CD14-positive monocyte (primary cell): ENCODE measurements at regions not wholly inside any gene's neighbourhood (a gene's known extent, or its start where the extent isn't known, plus 50 kb on each side); places are given as distances from the start of the nearest gene placed in this dataset.

Source experiments
- DNase-seq, 3 donors: peaks; one replicate each; pipeline ENCODE4 v3.0.0-alpha.2; 2011 to 2022
- H2AFZ ChIP-seq: 2 replicates; pipeline ENCODE4 v1.6.0; 2012; ENCODE audit warnings: mild to moderate bottlenecking, low read depth, low read length, inconsistent platforms; ENCODE audit not compliant: insufficient read depth, poor library complexity, severe bottlenecking
- H3K27ac ChIP-seq, 2 donors: 1 replicate in 1 of 2; 2 replicates in 1 of 2; pipeline ENCODE4 v1.5.1; 2012 to 2013; ENCODE audit warnings: low read length in 2 of 2, control low read depth in 1 of 2, inconsistent platforms in 1 of 2, low read depth in 1 of 2, mild to moderate bottlenecking in 1 of 2
- H3K27me3 ChIP-seq, 2 donors: one replicate each; pipeline versions ENCODE4 v1.6.0 to v1.6.1; 2011 to 2013; ENCODE audit warnings: low read length in 2 of 2; ENCODE audit not compliant: control insufficient read depth in 2 of 2, insufficient read depth in 2 of 2
- H3K36me3 ChIP-seq, 2 donors: replicated peaks in 1 of 2; 1 replicate in 1 of 2; 2 replicates in 1 of 2; pipeline versions ENCODE4 v1.5.1 to v1.6.1; 2012 to 2013; ENCODE audit warnings: low read length in 2 of 2, control low read depth in 1 of 2, inconsistent platforms in 1 of 2, mild to moderate bottlenecking in 1 of 2; ENCODE audit not compliant: insufficient read depth in 2 of 2, control insufficient read depth in 1 of 2
- H3K4me1 ChIP-seq, 2 donors: 1 replicate in 1 of 2; 2 replicates in 1 of 2; pipeline versions ENCODE4 v1.5.1 to v1.6.1; 2012 to 2013; ENCODE audit warnings: low read length in 2 of 2, control low read depth in 1 of 2, inconsistent platforms in 1 of 2, mild to moderate bottlenecking in 1 of 2, moderate library complexity in 1 of 2; ENCODE audit not compliant: insufficient read depth in 2 of 2, control insufficient read depth in 1 of 2
- H3K4me2 ChIP-seq: replicated peaks from 2 replicates; pipeline ENCODE3; 2012; ENCODE audit warnings: low read length, moderate library complexity, mild to moderate bottlenecking; ENCODE audit not compliant: poor library complexity, severe bottlenecking; ENCODE audit errors: extremely low read depth
- H3K4me3 ChIP-seq, 3 experiments: fragments of 200-600 bp in 1 of 3; sonication (generic) in 1 of 3; replicated peaks in 1 of 3; 1 replicate in 2 of 3; 2 replicates in 1 of 3; pipeline ENCODE4 v1.5.1; 2011 to 2013; ENCODE audit warnings: low read length in 3 of 3, mild to moderate bottlenecking in 3 of 3, control low read depth in 2 of 3, low read depth in 2 of 3, inconsistent platforms in 1 of 3, moderate library complexity in 1 of 3
- H3K79me2 ChIP-seq: 2 replicates; pipeline ENCODE4 v1.6.0; 2012; ENCODE audit warnings: mild to moderate bottlenecking, control low read depth, inconsistent platforms, low read length, moderate library complexity; ENCODE audit not compliant: insufficient read depth
- H3K9ac ChIP-seq: 2 replicates; pipeline ENCODE4 v1.6.0; 2017; ENCODE audit warnings: low read length, mild to moderate bottlenecking; ENCODE audit not compliant: insufficient read depth, poor library complexity, severe bottlenecking
- H3K9me3 ChIP-seq, 2 donors: replicated peaks in 1 of 2; 1 replicate in 1 of 2; 2 replicates in 1 of 2; pipeline versions ENCODE4 v1.5.1 to v1.6.1; 2012 to 2013; ENCODE audit warnings: low read length in 2 of 2, control low read depth in 1 of 2; ENCODE audit not compliant: control insufficient read depth in 1 of 2, insufficient read depth in 1 of 2
- H4K20me1 ChIP-seq: 2 replicates; pipeline ENCODE4 v1.6.0; 2012; ENCODE audit warnings: mild to moderate bottlenecking, low read length, control low read depth, moderate library complexity; ENCODE audit not compliant: insufficient read depth
- H3K27ac Mint-ChIP-seq, 7 donors: one replicate each; pipeline ENCODE4 v1.8.0; 2020; ENCODE audit warnings: mild to moderate bottlenecking in 7 of 7, mixed read lengths in 7 of 7, moderate library complexity in 6 of 7, inconsistent platforms in 2 of 7
- H3K27me3 Mint-ChIP-seq, 3 donors: one replicate each; pipeline ENCODE4 v1.8.0; 2021 to 2022; ENCODE audit warnings: low read depth in 3 of 3, mild to moderate bottlenecking in 3 of 3, mixed read lengths in 3 of 3, moderate library complexity in 3 of 3, inconsistent platforms in 1 of 3
- H3K36me3 Mint-ChIP-seq, 2 donors: one replicate each; pipeline ENCODE4 v1.8.0; 2020; ENCODE audit warnings: mixed read lengths in 2 of 2, inconsistent platforms in 1 of 2, mild to moderate bottlenecking in 1 of 2
- H3K4me1 Mint-ChIP-seq: one replicate; pipeline ENCODE4 v1.8.0; 2020; ENCODE audit warnings: mild to moderate bottlenecking, mixed read lengths
- H3K4me3 Mint-ChIP-seq, 2 donors: one replicate each; pipeline ENCODE4 v1.8.0; 2020; ENCODE audit warnings: mild to moderate bottlenecking in 2 of 2, mixed read lengths in 2 of 2, moderate library complexity in 1 of 2
- H3K9me3 Mint-ChIP-seq, 7 donors: one replicate each; pipeline ENCODE4 v1.8.0; 2020 to 2022; ENCODE audit warnings: mixed read lengths in 7 of 7, mild to moderate bottlenecking in 6 of 7, moderate library complexity in 6 of 7, inconsistent platforms in 2 of 7
- CTCF ChIP-seq: fragments of 200-600 bp; IDR thresholded peaks from one replicate; pipeline ENCODE4 v1.8.0; 2022; ENCODE audit warnings: antibody characterized with exemption, mild to moderate bottlenecking
- WGBS: methylation state at CpG from one replicate; pipeline ENCODE4 v1.1.5; 2013; ENCODE audit warnings: missing lambda C conversion rate; ENCODE audit not compliant: insufficient coverage; 5-methylcytosine and 5-hydroxymethylcytosine counted together
- intact Hi-C, 2 donors: fragments of 100-400 bp; cut with micrococcal nuclease; formaldehyde crosslinking; loops; one replicate each; pipeline versions ENCODE4 v1.15.0 to v1.15.1; 2023

- Histone ChIP-seq H3K4me3 (no peak overlapping the region), H4K20me1 (no peaks in the 10 kb centered on the region), H3K4me1 (no peaks in the 10 kb centered on the region), H2AFZ (no peak overlapping the region), H3K27me3 (no peaks in the 10 kb centered on the region), H3K9me3 (peaks cover 0 to 2% of the 10 kb centered on the region in 2 donors), H3K4me2 (no peak overlapping the region), H3K79me2 (no peaks in the 10 kb centered on the region), H3K9ac (no peak overlapping the region), H3K27ac (no peak overlapping the region), H3K36me3 (no peaks in the 10 kb centered on the region)
- no peaks in the 10 kb centered on the region for H3K27me3 Mint-ChIP-seq
- no peaks in the 10 kb centered on the region for H3K4me1 Mint-ChIP-seq
- intact Hi-C loops: no loop called here
- peaks cover 0 to 2% of the 10 kb centered on the region in 2 donors for H3K36me3 Mint-ChIP-seq
- WGBS: no CpG with 5 or more reads among the region's 1 CpG
- H3K4me3 Mint-ChIP-seq: no peak overlapping the region
- no peak for DNase-seq
- no peak for TF ChIP-seq CTCF
- no peak overlapping the region for H3K27ac Mint-ChIP-seq
- peaks cover 0 to 7% (median 4%) of the 10 kb centered on the region in 7 donors for H3K9me3 Mint-ChIP-seq
Measured at GRCh38 chr2:186365406-186365805, 120.7 kb upstream of the ZC3H15 start.

GRCh38 chr2:186379052-186379451 is 107.0 kb upstream of the ZC3H15 start:
- Histone ChIP-seq H3K4me3 (no peak overlapping the region), H3K4me2 (no peak overlapping the region), H3K9me3 (peaks cover 18 to 22% of the 10 kb centered on the region in 2 donors), H3K4me1 (no peaks in the 10 kb centered on the region), H3K79me2 (no peaks in the 10 kb centered on the region), H3K9ac (no peak overlapping the region), H3K27ac (no peak overlapping the region), H3K27me3 (no peaks in the 10 kb centered on the region), H3K36me3 (no peaks in the 10 kb centered on the region), H2AFZ (no peak overlapping the region), H4K20me1 (no peaks in the 10 kb centered on the region)
- intact Hi-C loops: no loop called here
- H3K36me3 Mint-ChIP-seq: no peaks in the 10 kb centered on the region
- 80% methylated on average over 2 of the region's 3 CpGs for WGBS
- H3K4me3 Mint-ChIP-seq: no peak overlapping the region
- no peak overlapping the region for H3K27ac Mint-ChIP-seq
- no peak for DNase-seq
- TF ChIP-seq CTCF: no peak
- peaks cover 4 to 24% (median 10%) of the 10 kb centered on the region in 7 donors for H3K9me3 Mint-ChIP-seq
- H3K4me1 Mint-ChIP-seq: no peaks in the 10 kb centered on the region
- no peaks in the 10 kb centered on the region for H3K27me3 Mint-ChIP-seq
